ENCODE measurements at regions not wholly inside any gene's neighbourhood (a gene's known extent, or its start where the extent isn't known, plus 50 kb on each side); places are given as distances from the start of the nearest gene placed in this dataset.

GRCh38 chr10:61172182-61172926 is 228.4 kb upstream of the RHOBTB1 start:
- TF ChIP-seq CTCF (IDR thresholded peaks at IDR 0.05), result no peak
- TF ChIP-seq POLR2A (IDR thresholded peaks at IDR 0.05), result no peak
